ENCODE measurements at regions not wholly inside any gene's neighbourhood (a gene's known extent, or its start where the extent isn't known, plus 50 kb on each side); places are given as distances from the start of the nearest gene placed in this dataset.

DNA sequence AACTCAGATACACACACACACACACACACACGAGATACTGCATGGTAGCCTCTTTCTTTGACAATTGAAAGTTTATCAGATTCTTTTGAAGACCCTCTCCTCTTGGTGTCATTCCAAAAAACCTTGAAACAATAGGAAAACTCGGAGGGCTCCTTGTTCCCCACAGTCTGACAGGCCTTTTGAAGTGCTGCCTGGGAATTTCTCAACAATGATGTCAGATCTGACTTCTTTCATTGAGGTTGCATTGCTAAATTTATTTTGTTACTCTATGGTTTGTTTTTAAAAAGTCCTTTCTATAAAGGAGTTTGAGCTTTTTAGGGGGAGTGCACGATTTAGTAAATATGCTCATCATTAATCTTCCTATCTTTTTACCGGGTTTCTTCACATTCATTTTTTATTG lies 583.9 kb downstream of the SEMA5A start:
- H3K27me3 ChIP-seq (ENCODE audit: insufficient read depth, low read length): no peaks in the 10 kb centered on the region
- H3K4me3 ChIP-seq (ENCODE audit: low read depth, low read length): no peak overlapping the region
- H3K4me1 ChIP-seq (ENCODE audit: control insufficient read depth, insufficient read depth, low read length, unreplicated experiment): no peaks in the 10 kb centered on the region
- H3K27ac ChIP-seq (ENCODE audit: low read depth, low read length): no peak overlapping the region
- H2AFZ ChIP-seq (ENCODE audit: low read length, unreplicated experiment): no peak overlapping the region
- H3K79me2 ChIP-seq (ENCODE audit: control insufficient read depth, insufficient read depth, low read length, unreplicated experiment): no peaks in the 10 kb centered on the region
- H3K36me3 ChIP-seq (ENCODE audit: insufficient read depth, low read length): no peaks in the 10 kb centered on the region

DNA sequence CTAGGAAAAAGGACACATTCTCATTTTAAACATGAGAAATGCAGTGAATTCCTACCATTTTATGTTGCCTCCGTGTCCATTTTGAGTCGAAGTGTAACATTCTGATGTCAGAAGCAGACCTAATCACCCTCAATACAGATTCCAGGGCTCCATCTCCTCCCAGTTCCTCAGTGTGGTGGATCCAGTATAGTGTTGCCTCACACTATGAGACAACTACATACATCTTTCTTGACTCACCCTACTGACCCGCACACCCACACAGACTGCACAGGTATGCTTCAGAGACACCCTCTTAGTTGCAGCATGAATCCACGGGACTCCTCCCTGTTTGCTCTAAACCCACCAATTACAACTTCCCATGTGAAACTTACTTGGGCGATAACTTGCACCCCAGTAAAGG lies 564.9 kb downstream of the SEMA5A start:
- no peaks in the 10 kb centered on the region for H3K27me3 ChIP-seq (ENCODE audit: insufficient read depth, low read length)
- no peak overlapping the region for H3K27ac ChIP-seq (ENCODE audit: low read depth, low read length)
- no peaks in the 10 kb centered on the region for H3K4me1 ChIP-seq (ENCODE audit: control insufficient read depth, insufficient read depth, low read length, unreplicated experiment)
- H3K4me3 ChIP-seq (ENCODE audit: low read depth, low read length): no peak overlapping the region
- H2AFZ ChIP-seq (ENCODE audit: low read length, unreplicated experiment): no peak overlapping the region
- no peaks in the 10 kb centered on the region for H3K79me2 ChIP-seq (ENCODE audit: control insufficient read depth, insufficient read depth, low read length, unreplicated experiment)
- no peaks in the 10 kb centered on the region for H3K36me3 ChIP-seq (ENCODE audit: insufficient read depth, low read length)

GRCh38 chr5:8981496-8981895 lies 564.4 kb downstream of the SEMA5A start:
- Histone ChIP-seq H3K79me2 (ENCODE audit: control insufficient read depth, insufficient read depth, low read length, unreplicated experiment) (no peaks in the 10 kb centered on the region), H2AFZ (ENCODE audit: low read length, unreplicated experiment) (no peak overlapping the region), H3K4me1 (ENCODE audit: control insufficient read depth, insufficient read depth, low read length, unreplicated experiment) (no peaks in the 10 kb centered on the region), H3K36me3 (ENCODE audit: insufficient read depth, low read length) (no peaks in the 10 kb centered on the region), H3K27ac (ENCODE audit: low read depth, low read length) (no peak overlapping the region), H3K4me3 (ENCODE audit: low read depth, low read length) (no peak overlapping the region), H3K27me3 (ENCODE audit: insufficient read depth, low read length) (no peaks in the 10 kb centered on the region)

GRCh38 chr5:8984386-8984785 lies 561.5 kb downstream of the SEMA5A start:
- Histone ChIP-seq H3K79me2 (ENCODE audit: control insufficient read depth, insufficient read depth, low read length, unreplicated experiment) (no peaks in the 10 kb centered on the region), H3K27ac (ENCODE audit: low read depth, low read length) (no peak overlapping the region), H3K27me3 (ENCODE audit: insufficient read depth, low read length) (no peaks in the 10 kb centered on the region), H3K4me1 (ENCODE audit: control insufficient read depth, insufficient read depth, low read length, unreplicated experiment) (no peaks in the 10 kb centered on the region), H2AFZ (ENCODE audit: low read length, unreplicated experiment) (no peak overlapping the region), H3K4me3 (ENCODE audit: low read depth, low read length) (no peak overlapping the region), H3K36me3 (ENCODE audit: insufficient read depth, low read length) (no peaks in the 10 kb centered on the region)

Measured in ACC112 (cell line).